Spinal cord (tissue), 9 donors: ENCODE measurements at regions not wholly inside any gene's neighbourhood (a gene's known extent, or its start where the extent isn't known, plus 50 kb on each side); places are given as distances from the start of the nearest gene placed in this dataset.

Source experiments
- DNase-seq, 6 donors: peaks; one replicate each; pipeline versions ENCODE4 v3.0.0 to v3.0.0-alpha.2; 2013 to 2015; ENCODE audit warnings: low spot score in 6 of 6, low read depth in 4 of 6
- H3K27ac ChIP-seq: one replicate; pipeline ENCODE4 v1.5.1; 2013; ENCODE audit warnings: low read depth, low read length, control low read depth
- H3K27me3 ChIP-seq: one replicate; pipeline ENCODE4 v1.6.1; 2013; ENCODE audit warnings: low read length; ENCODE audit not compliant: control insufficient read depth, insufficient read depth
- H3K36me3 ChIP-seq: one replicate; pipeline ENCODE4 v1.6.1; 2013; ENCODE audit warnings: low read length; ENCODE audit not compliant: control insufficient read depth, insufficient read depth
- H3K4me1 ChIP-seq: one replicate; pipeline ENCODE4 v1.6.1; 2013; ENCODE audit warnings: low read length; ENCODE audit not compliant: control insufficient read depth, insufficient read depth
- H3K4me3 ChIP-seq: one replicate; pipeline ENCODE4 v1.5.1; 2013; ENCODE audit warnings: low read depth, low read length, control low read depth
- H3K9me3 ChIP-seq: one replicate; pipeline ENCODE4 v1.6.1; 2013; ENCODE audit warnings: low read length; ENCODE audit not compliant: control insufficient read depth, insufficient read depth
- WGBS: methylation state at CpG from one replicate; pipeline ENCODE4 v1.1.5; 2013; ENCODE audit warnings: missing lambda C conversion rate; ENCODE audit not compliant: insufficient coverage; 5-methylcytosine and 5-hydroxymethylcytosine counted together
- donor health status: healthy.

DNA sequence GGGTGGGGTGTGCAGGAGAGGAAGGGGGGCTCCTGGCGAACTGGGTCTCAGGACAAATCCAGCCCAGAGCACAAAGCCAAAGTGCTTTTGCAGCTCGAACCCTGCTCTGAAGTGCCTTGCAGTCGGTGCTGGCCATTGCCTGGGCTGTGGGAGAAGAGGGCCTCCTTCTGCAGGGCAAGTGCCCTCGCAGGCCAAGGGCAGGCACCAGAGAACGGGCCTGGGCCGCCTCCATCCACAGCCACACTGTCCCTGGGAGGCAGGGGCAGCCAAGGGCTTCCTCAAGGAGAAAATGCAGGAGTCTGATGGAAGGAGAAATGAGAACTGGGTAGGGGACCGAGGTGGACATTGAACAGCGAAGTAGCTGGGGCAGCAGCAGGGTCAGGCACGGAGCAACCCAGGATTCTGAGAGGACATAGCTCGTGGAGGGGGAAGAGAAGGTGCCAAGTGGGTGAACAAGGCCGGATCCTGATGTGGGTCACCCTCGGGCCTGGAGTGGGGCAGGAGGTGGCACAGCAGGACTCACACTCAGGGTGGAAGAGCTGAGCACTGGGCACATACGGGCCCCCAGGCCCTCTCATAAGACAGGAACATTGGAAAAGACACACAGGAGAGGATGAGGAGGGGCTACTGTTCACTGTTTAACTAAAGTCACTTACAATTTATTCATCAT lies 312.8 kb upstream of the SALL3 start:
- DNase-seq, result no peak
- Histone ChIP-seq H3K4me1 (peaks cover 5% of the 10 kb centered on the region), H3K36me3 (no peaks in the 10 kb centered on the region), H3K4me3 (no peak overlapping the region), H3K27ac (no peak overlapping the region), H3K9me3 (no peaks in the 10 kb centered on the region), H3K27me3 (no peaks in the 10 kb centered on the region)
- WGBS, result 95% methylated on average over 12 of the region's 13 CpGs

DNA sequence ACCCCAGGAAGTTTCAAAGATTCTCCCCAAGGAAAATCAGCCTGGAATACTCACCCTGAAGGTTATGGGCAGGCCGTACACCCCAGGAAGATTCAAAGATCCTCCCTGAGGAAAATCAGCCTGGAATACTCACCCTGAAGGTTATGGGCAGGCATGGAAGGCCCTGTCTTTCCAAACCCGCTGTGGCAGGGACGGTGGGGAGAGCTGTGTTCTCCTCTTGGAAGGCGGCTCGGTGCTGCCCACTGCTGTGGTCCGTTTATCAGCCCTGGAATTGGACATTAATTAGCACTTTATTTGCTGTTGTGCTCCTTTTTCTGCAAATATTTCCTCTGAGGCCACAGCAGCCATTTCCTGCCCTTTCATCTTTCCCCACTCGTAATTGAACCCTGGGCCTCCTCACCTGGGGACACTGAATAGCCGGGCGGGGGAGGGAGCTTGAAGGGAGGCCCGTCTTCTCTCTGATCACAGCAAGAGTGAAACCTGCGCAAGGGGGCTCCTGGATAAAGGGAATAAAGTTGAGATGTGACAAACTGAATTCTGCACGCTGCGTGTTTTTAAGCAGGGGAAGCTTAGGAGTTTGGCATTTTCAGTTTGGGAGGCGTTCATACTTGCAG lies 308.7 kb upstream of the SALL3 start:
- DNase-seq, result no peak
- H3K27ac ChIP-seq, result no peak overlapping the region
- H3K9me3 ChIP-seq, result no peaks in the 10 kb centered on the region
- no peaks in the 10 kb centered on the region for H3K36me3 ChIP-seq
- no peaks in the 10 kb centered on the region for H3K4me1 ChIP-seq
- 70% methylated on average over 11 of the region's 14 CpGs for WGBS
- H3K4me3 ChIP-seq, result no peak overlapping the region
- H3K27me3 ChIP-seq, result no peaks in the 10 kb centered on the region

DNA sequence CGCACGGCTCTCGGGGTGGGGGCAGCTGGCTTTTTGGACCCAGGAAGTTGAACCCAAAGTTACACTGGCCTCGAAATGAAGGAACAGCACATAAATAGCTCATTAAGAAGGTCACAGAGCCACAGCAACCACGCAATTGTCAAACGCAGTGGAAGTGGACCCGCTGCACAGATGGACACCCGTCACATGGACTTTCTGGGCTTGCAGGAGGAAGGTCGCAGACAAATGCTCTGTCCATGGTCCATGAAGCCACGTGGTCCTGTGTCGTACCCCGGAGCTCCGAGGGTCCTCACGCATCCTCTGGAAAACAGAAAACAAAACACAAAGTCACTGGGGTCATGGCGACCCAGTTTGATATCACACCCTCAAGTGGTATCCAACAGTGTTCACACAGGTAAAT lies 308.1 kb upstream of the SALL3 start:
- 84% methylated on average over 15 of the region's 15 CpGs for WGBS
- H3K4me1 ChIP-seq, result no peaks in the 10 kb centered on the region
- H3K4me3 ChIP-seq, result no peak overlapping the region
- DNase-seq, result no peak
- H3K9me3 ChIP-seq, result no peaks in the 10 kb centered on the region
- no peaks in the 10 kb centered on the region for H3K27me3 ChIP-seq
- H3K27ac ChIP-seq, result no peak overlapping the region
- no peaks in the 10 kb centered on the region for H3K36me3 ChIP-seq

DNA sequence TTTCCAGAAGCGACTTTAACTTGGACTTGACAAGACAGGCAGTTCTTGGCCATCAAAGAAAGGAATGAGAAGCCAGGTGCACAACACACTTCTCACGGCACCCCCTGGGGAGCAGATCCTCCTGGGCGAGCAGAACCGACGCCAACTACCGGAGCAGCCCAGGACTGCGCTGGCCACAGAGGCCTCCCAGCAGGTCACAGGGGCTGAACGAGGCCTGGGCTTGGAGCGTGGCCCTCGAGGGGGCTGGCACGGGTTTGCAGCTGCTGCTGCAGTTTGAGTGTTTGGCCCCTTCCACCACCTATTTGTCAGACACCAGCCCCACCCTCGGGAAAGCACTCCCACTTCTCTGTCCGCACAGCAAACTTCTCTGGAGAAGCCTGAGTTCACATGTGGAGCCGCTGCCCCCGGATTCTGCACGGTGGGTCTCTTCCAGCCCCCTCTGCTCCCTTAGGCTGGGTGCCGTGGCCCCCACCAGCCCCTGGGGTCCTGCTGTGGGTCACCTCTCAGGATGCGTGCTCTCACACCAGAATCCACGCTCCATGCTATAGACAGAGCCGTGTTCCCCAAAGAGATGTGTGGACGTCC lies 306.7 kb upstream of the SALL3 start:
- no peaks in the 10 kb centered on the region for H3K4me1 ChIP-seq
- H3K36me3 ChIP-seq, result no peaks in the 10 kb centered on the region
- no peaks in the 10 kb centered on the region for H3K27me3 ChIP-seq
- no peak overlapping the region for H3K4me3 ChIP-seq
- 82% methylated on average over 21 of the region's 21 CpGs for WGBS
- no peak for DNase-seq
- no peak overlapping the region for H3K27ac ChIP-seq
- H3K9me3 ChIP-seq, result no peaks in the 10 kb centered on the region

DNA sequence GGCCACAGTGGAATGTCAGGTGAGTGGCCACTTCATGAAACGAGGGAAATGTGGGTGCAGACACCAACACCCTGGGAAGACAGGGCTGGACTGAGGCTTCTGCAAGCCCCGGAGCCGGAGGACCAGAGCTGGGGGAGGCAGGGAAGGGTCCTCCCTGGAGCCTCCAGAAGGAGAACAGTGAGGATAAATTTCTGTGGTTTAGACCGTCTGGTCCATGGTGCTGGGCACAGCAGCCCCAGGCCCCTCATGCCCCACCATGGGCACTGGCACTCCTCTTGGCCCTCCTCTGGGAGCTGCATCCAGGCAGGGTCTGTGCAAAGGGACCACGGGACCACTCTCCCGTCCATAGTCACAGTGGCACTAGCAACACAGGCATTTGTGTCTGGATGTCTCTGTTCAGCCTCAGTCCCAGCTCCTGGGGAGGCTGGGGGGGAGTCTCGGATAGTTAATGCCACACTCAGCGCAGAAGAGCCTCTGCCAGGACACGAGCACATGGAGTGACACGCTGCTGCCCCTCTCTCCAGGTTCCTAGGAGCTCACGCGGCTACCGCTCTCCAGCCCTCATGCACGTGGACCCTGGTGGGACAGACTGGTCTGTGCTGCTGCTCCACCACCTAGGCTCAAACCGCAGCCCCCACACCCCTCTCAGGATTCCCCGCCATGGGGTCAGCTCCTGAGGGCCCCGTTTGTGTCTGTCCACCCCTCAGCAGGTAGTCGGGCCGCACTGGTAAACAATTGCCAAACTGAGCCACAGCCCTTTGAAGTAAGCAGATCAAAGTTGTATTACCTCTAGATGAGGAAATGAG lies 305.9 kb upstream of the SALL3 start:
- Histone ChIP-seq H3K27ac (no peak overlapping the region), H3K4me1 (no peaks in the 10 kb centered on the region), H3K36me3 (no peaks in the 10 kb centered on the region), H3K27me3 (no peaks in the 10 kb centered on the region), H3K9me3 (no peaks in the 10 kb centered on the region), H3K4me3 (no peak overlapping the region)
- no peak for DNase-seq
- WGBS, result 90% methylated on average over 16 of the region's 19 CpGs

DNA sequence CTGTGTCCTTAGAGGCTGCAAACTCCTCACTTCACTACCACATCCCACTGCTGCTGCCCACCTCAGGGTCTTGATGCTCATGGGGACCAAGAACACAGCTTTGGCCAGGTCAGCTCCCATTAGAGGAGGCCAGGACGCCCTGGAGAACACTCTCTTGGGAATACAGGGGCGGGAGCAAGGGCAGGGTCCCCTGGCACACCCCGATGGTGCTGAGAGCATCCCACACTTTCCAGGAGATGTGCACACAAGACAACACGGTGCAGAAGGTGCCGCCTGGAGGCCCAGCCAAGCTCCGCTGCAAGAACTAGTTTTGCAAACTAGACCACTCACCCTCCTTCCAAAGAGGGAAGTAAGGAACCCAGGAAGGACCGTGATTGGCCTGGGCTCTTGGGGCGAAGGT lies 304.4 kb upstream of the SALL3 start:
- Histone ChIP-seq H3K36me3 (no peaks in the 10 kb centered on the region), H3K9me3 (no peaks in the 10 kb centered on the region), H3K27me3 (no peaks in the 10 kb centered on the region), H3K27ac (no peak overlapping the region), H3K4me1 (no peaks in the 10 kb centered on the region), H3K4me3 (no peak overlapping the region)
- DNase-seq, result no peak
- 94% methylated on average over 7 of the region's 8 CpGs for WGBS

DNA sequence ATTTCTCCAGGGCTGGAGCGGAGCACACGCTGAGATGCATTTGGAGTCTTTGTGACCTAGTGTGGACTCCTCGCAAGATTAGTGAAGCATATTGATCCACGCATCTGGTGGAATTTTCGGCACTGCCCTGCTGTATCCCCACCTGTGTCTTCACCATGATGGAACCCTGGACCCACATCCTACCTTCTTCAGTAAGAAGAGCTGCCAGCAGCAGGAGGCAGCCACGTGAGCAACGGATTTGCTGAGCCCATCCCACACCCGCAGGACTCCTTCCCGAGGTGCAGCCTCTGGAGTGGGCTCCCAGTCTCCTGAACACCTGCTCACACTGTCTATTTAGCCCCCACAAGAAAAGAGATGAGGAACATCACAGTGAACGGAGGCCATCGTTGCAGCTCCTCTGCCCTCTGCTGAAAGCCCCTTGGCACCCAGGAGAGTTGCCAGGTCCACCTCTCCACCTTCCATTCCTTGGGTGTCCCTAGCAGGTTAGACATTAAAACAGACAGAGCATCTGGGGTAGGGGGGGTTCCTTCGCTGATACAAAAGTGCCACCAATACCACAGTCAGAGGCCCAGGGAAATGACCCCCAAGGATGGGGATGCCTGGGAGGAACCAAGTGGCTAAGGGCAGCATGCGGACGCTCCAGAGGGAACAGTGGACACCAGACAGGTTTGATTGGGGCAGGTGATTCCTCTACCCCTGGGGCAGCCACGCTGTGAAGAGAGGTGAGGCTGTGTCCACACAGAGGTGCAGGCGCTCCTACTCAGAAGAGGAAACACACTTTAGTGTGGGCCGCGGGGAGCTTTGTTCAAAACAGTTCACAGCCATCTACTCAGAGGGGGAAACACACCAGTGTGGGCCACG lies 302.8 kb upstream of the SALL3 start:
- no peaks in the 10 kb centered on the region for H3K36me3 ChIP-seq
- no peak for DNase-seq
- H3K4me1 ChIP-seq, result peaks cover 3% of the 10 kb centered on the region
- H3K27me3 ChIP-seq, result no peaks in the 10 kb centered on the region
- no peak overlapping the region for H3K27ac ChIP-seq
- WGBS, result 95% methylated on average over 16 of the region's 19 CpGs
- H3K9me3 ChIP-seq, result no peaks in the 10 kb centered on the region
- H3K4me3 ChIP-seq, result no peak overlapping the region

DNA sequence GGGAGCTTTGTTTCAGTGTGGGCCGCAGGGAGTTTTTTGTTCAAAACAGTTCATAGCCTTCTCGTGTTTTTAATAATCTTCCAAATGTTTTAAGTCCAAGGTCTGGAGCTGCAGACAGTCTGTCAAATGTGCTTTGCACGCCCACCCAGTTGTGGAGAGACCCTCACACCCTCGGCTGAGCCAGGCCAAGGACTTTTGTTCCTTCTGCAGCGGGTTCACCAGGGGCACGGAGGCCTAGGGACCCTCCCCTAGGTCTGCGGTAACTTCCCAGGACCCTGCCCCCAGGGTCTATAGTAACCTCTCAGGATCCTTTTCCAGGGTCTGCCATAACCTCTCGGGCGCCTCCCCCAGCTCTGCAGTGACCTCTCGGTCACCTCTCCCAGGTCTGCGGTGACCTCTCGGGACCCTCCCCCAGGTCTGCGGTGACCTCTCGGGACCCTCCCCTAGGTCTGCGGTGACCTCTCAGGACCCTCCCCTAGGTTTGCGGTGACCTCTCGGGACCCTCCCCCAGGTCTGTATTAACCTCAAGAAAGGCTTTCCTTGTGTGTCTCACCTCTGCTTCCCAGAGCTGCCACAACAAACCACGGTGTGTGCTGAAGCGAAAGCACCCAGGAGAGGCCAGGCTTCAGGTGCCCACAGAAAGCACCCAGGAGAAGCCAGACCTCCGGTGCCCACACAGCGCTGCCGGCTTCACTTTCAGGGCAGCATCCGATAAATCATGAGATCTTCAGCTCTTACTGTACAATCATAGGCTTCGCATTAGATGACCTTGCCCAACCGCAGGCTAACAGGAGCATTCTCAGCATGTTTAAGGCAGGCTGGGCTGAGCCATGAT lies 301.9 kb upstream of the SALL3 start:
- DNase-seq, result no peak
- Histone ChIP-seq H3K9me3 (no peaks in the 10 kb centered on the region), H3K27me3 (no peaks in the 10 kb centered on the region), H3K4me3 (no peak overlapping the region), H3K36me3 (no peaks in the 10 kb centered on the region), H3K27ac (no peak overlapping the region), H3K4me1 (peaks cover 3% of the 10 kb centered on the region)
- WGBS, result 90% methylated on average over 24 of the region's 25 CpGs
